H1 (cell line): ENCODE measurements at regions not wholly inside any gene's neighbourhood (a gene's known extent, or its start where the extent isn't known, plus 50 kb on each side); places are given as distances from the start of the nearest gene placed in this dataset.

ENCODE experiments used
- CTCF ChIA-PET: fragments of 300-600 bp; sonication (Branson Sonifier 250); formaldehyde crosslinking; loops from one replicate; lab custom pipeline; 2021; ENCODE audit not compliant: partially characterized antibody; lab: Charles Lee
- POLR2A ChIA-PET: fragments of 300-600 bp; sonication (Branson Sonifier 250); formaldehyde crosslinking; loops from one replicate; lab custom pipeline; 2021; ENCODE audit warnings: inconsistent platforms; ENCODE audit not compliant: partially characterized antibody; lab: Charles Lee
- DNase-seq, 2 experiments: peaks; one replicate each; pipeline versions ENCODE4 v3.0.0 to v3.0.0-alpha.2; 2010 to 2022; ENCODE audit warnings: low spot score in 2 of 2, low read depth in 1 of 2, mixed read lengths in 1 of 2
- FAIRE-seq: peaks from 2 replicates; lab custom pipeline; 2011; peaks lifted over from hg19 to GRCh38; lab: Jason Lieb, UNC
- H2AFZ ChIP-seq: 2 replicates; pipeline ENCODE4 v1.8.1; 2012; ENCODE audit warnings: low read length, inconsistent platforms
- H2AK5ac ChIP-seq: 2 replicates; pipeline ENCODE4 v1.6.1; 2013; ENCODE audit warnings: low read depth, low read length
- H2BK120ac ChIP-seq: replicated peaks from 2 replicates; pipeline ENCODE3; 2013; ENCODE audit warnings: low read depth, low read length, inconsistent platforms
- H2BK12ac ChIP-seq: 2 replicates; pipeline ENCODE4 v1.6.1; 2013; ENCODE audit warnings: low read depth, low read length
- H2BK15ac ChIP-seq: 2 replicates; pipeline ENCODE4 v1.6.1; 2013; ENCODE audit warnings: low read length
- H2BK20ac ChIP-seq: 2 replicates; pipeline ENCODE4 v1.6.1; 2013; ENCODE audit warnings: low read length
- H2BK5ac ChIP-seq: 2 replicates; pipeline ENCODE4 v1.6.1; 2013; ENCODE audit warnings: low read depth, low read length
- H3K14ac ChIP-seq: 2 replicates; pipeline ENCODE4 v1.6.1; 2013; ENCODE audit warnings: inconsistent platforms; ENCODE audit not compliant: insufficient read length
- H3K18ac ChIP-seq: 2 replicates; pipeline ENCODE4 v1.6.1; 2013; ENCODE audit warnings: low read length; ENCODE audit errors: extremely low read depth
- H3K23ac ChIP-seq: 2 replicates; pipeline ENCODE4 v1.6.1; 2013; ENCODE audit warnings: inconsistent platforms; ENCODE audit not compliant: insufficient read length
- H3K23me2 ChIP-seq: 2 replicates; pipeline ENCODE4 v1.6.1; 2013; ENCODE audit warnings: low read depth, low read length
- H3K27ac ChIP-seq: 2 replicates; pipeline ENCODE4 v1.6.1; 2011; ENCODE audit warnings: low read depth, low read length, inconsistent platforms
- H3K27me3 ChIP-seq, 4 experiments: replicated peaks in 1 of 4; 1 replicate in 1 of 4; 2 replicates in 3 of 4; pipeline versions ENCODE4 v1.6.1 to v1.8.1; 2011 to 2013; ENCODE audit warnings: low read length in 3 of 4, mild to moderate bottlenecking in 3 of 4, inconsistent platforms in 2 of 4, mixed read lengths in 2 of 4, moderate library complexity in 1 of 4; ENCODE audit not compliant: control insufficient read depth in 3 of 4, insufficient read depth in 3 of 4; ENCODE audit errors: extremely low read depth in 1 of 4
- H3K36me3 ChIP-seq, 4 experiments: 2 replicates each; pipeline versions ENCODE4 v1.6.1 to v1.8.1; 2011 to 2013; ENCODE audit warnings: mild to moderate bottlenecking in 4 of 4, low read length in 3 of 4, moderate library complexity in 2 of 4, control low read depth in 1 of 4, inconsistent platforms in 1 of 4; ENCODE audit not compliant: insufficient read depth in 4 of 4, control insufficient read depth in 2 of 4
- H3K4ac ChIP-seq: replicated peaks from 2 replicates; pipeline ENCODE3; 2013; ENCODE audit warnings: low read length, low read depth, mixed read lengths, inconsistent platforms; ENCODE audit not compliant: insufficient read length
- H3K4me1 ChIP-seq, 4 experiments: replicated peaks in 1 of 4; 1 replicate in 1 of 4; 2 replicates in 3 of 4; pipeline versions ENCODE4 v1.6.1 to v1.8.1; 2011 to 2013; ENCODE audit warnings: low read length in 3 of 4, inconsistent platforms in 2 of 4, mixed read lengths in 1 of 4; ENCODE audit not compliant: insufficient read depth in 4 of 4, control insufficient read depth in 3 of 4
- H3K4me2 ChIP-seq, 2 experiments: 2 replicates each; pipeline versions ENCODE4 v1.6.1 to v1.8.1; 2011 to 2013; ENCODE audit warnings: low read depth in 2 of 2, low read length in 2 of 2, control low read depth in 1 of 2, inconsistent platforms in 1 of 2, mild to moderate bottlenecking in 1 of 2; ENCODE audit not compliant: insufficient read depth in 1 of 2
- H3K4me3 ChIP-seq, 4 experiments: fragments of 200-600, 300-600 bp in 1 of 4; sonication (generic), shearing (Covaris generic), sonication (Bioruptor Twin) in 1 of 4; 2 replicates each; pipeline versions ENCODE4 v1.5.1 to v1.8.1; 2011 to 2016; ENCODE audit warnings: low read length in 4 of 4, low read depth in 3 of 4, control low read depth in 2 of 4, inconsistent platforms in 2 of 4, mild to moderate bottlenecking in 2 of 4, mixed read lengths in 1 of 4, moderate library complexity in 1 of 4; ENCODE audit not compliant: insufficient read depth in 2 of 4; ENCODE audit errors: extremely low read depth in 1 of 4
- H3K56ac ChIP-seq: replicated peaks from 2 replicates; pipeline ENCODE3; 2013; ENCODE audit warnings: low read depth, mild to moderate bottlenecking, mixed read lengths, low read length, inconsistent platforms; ENCODE audit not compliant: insufficient read length
- H3K79me1 ChIP-seq: 2 replicates; pipeline ENCODE4 v1.6.1; 2013; ENCODE audit warnings: low read depth, low read length, control low read depth
- H3K79me2 ChIP-seq, 2 experiments: 2 replicates each; pipeline versions ENCODE4 v1.6.1 to v1.8.1; 2012 to 2013; ENCODE audit warnings: low read length in 2 of 2, mild to moderate bottlenecking in 2 of 2, inconsistent platforms in 1 of 2; ENCODE audit not compliant: insufficient read depth in 2 of 2, control insufficient read depth in 1 of 2
- H3K9ac ChIP-seq, 4 experiments: replicated peaks in 1 of 4; 1 replicate in 1 of 4; 2 replicates in 3 of 4; pipeline versions ENCODE4 v1.6.1 to v1.8.1; 2011 to 2013; ENCODE audit warnings: low read depth in 3 of 4, low read length in 3 of 4, control low read depth in 2 of 4, mild to moderate bottlenecking in 2 of 4, moderate library complexity in 2 of 4, inconsistent platforms in 1 of 4; ENCODE audit errors: extremely low read depth in 1 of 4
- H3K9me3 ChIP-seq, 2 experiments: 2 replicates each; pipeline versions ENCODE4 v1.6.1 to v1.8.1; 2012 to 2013; ENCODE audit warnings: mild to moderate bottlenecking in 2 of 2, moderate library complexity in 2 of 2, control low read depth in 1 of 2, inconsistent platforms in 1 of 2, low read depth in 1 of 2, low read length in 1 of 2, mixed read lengths in 1 of 2; ENCODE audit not compliant: insufficient read depth in 2 of 2
- H4K20me1 ChIP-seq, 2 experiments: replicated peaks in 1 of 2; 2 replicates each; pipeline versions ENCODE3 to v1.8.1; 2011 to 2013; ENCODE audit warnings: inconsistent platforms in 2 of 2, low read length in 2 of 2, mild to moderate bottlenecking in 1 of 2; ENCODE audit not compliant: insufficient read depth in 2 of 2, control insufficient read depth in 1 of 2
- H4K5ac ChIP-seq: 2 replicates; pipeline ENCODE4 v1.6.1; 2013; ENCODE audit warnings: low read length, low read depth, mixed read lengths, inconsistent platforms; ENCODE audit not compliant: insufficient read length
- H4K8ac ChIP-seq: 2 replicates; pipeline ENCODE4 v1.8.0; 2013; ENCODE audit warnings: mild to moderate bottlenecking, moderate library complexity, low read length, inconsistent platforms; ENCODE audit not compliant: insufficient read depth; ENCODE audit errors: extremely low read depth
- H4K91ac ChIP-seq: replicated peaks from 2 replicates; pipeline ENCODE3; 2013; ENCODE audit warnings: low read length, mixed read lengths, inconsistent platforms; ENCODE audit not compliant: insufficient read length
- GTF2F1 ChIP-seq: IDR thresholded peaks from 2 replicates; pipeline ENCODE4 v1.6.1; 2012; ENCODE audit warnings: low read depth, low read length, improper control_type of control experiment, borderline replicate concordance
- JUN ChIP-seq: IDR thresholded peaks from 2 replicates; pipeline ENCODE4 v1.6.1; 2011; ENCODE audit warnings: low read depth, mild to moderate bottlenecking, improper control_type of control experiment, low read length
- KDM1A ChIP-seq: fragments of 200-600, 300-600 bp; sonication (generic); IDR thresholded peaks from 2 replicates; pipeline ENCODE4 v1.7.1; 2016; ENCODE audit warnings: mild to moderate bottlenecking, low read length, borderline replicate concordance
- KDM5A ChIP-seq: fragments of 200-600 bp; IDR thresholded peaks from 2 replicates; pipeline ENCODE4 v1.7.1; 2012; ENCODE audit warnings: mild to moderate bottlenecking, low read length, inconsistent platforms, mixed read lengths
- NANOG ChIP-seq: IDR thresholded peaks from 2 replicates; pipeline ENCODE4 v1.6.1; 2011; ENCODE audit warnings: low read length, low read depth, mild to moderate bottlenecking, inconsistent platforms; ENCODE audit not compliant: insufficient read depth, poor library complexity, severe bottlenecking
- YY1 ChIP-seq: IDR thresholded peaks from 2 replicates; pipeline ENCODE4 v1.6.1; 2011; ENCODE audit warnings: low read depth, mild to moderate bottlenecking, low read length
- WGBS, 2 experiments: shearing (Covaris generic) in 1 of 2; methylation state at CpG; one replicate each; pipeline versions ENCODE4 v1.1.6 to v1.1.7; 2013 to 2015; ENCODE audit warnings: low lambda C conversion rate in 2 of 2, mixed read lengths in 2 of 2, inconsistent platforms in 1 of 2, low coverage in 1 of 2, missing lambda C conversion rate in 1 of 2; ENCODE audit not compliant: insufficient replicate concordance in 2 of 2, insufficient coverage in 1 of 2, insufficient read length in 1 of 2; ENCODE audit errors: extremely low coverage in 1 of 2, missing lambda C conversion rate in 1 of 2; 5-methylcytosine and 5-hydroxymethylcytosine counted together

DNA sequence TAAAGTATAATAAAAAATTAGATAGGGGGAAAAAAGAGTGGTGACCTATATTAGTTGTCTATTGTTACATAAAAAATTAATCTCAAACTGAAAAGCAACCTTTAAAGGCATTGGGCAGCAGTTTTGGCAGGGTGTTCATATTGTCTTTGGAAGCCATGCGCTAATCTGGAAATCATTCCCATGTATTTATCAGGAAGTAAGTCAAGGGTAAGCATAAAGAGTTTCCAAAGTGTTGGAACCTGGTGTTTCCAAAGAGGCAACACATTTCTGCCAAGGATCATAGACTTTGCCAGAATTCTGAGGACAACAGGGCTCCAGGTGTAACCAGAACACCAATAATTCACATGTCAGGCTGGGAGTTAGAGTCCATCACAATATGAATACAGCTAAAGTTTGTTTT is 55.7 kb upstream of the EGFR start:
- 100% methylated on average over 1 of the region's 1 CpG; no CpG with 5 or more reads in 1 of the 2 experiments for WGBS, 2 experiments
- no peak for TF ChIP-seq GTF2F1
- no peak for TF ChIP-seq JUN
- no peak for TF ChIP-seq KDM1A
- TF ChIP-seq NANOG = no peak
- no peak for TF ChIP-seq KDM5A
- TF ChIP-seq YY1 = no peak

More for the DNA sequence above, 55.7 kb upstream of the EGFR start:
- Histone ChIP-seq H2BK12ac (no peak overlapping the region), H3K79me2 (no peaks in the 10 kb centered on the region), H3K4ac (no peak overlapping the region), H4K5ac (no peak overlapping the region), H3K79me1 (no peaks in the 10 kb centered on the region), H4K20me1 (no peaks in the 10 kb centered on the region), H3K4me1 (no peaks in the 10 kb centered on the region), H3K9ac (no peak overlapping the region), H3K23me2 (no peaks in the 10 kb centered on the region), H2BK5ac (no peak overlapping the region), H3K23ac (no peak overlapping the region), H2AFZ (no peak overlapping the region), H2BK15ac (no peak overlapping the region), H2BK120ac (no peak overlapping the region), H3K14ac (no peak overlapping the region), H2BK20ac (no peak overlapping the region), H4K8ac (no peak overlapping the region), H3K56ac (no peak overlapping the region), H3K4me2 (no peak overlapping the region), H3K36me3 (no peaks in the 10 kb centered on the region), H3K27me3 (no peaks in the 10 kb centered on the region), H3K18ac (no peak overlapping the region), H3K9me3 (no peaks in the 10 kb centered on the region), H3K27ac (no peak overlapping the region), H3K4me3 (no peak overlapping the region), H2AK5ac (no peak overlapping the region), H4K91ac (no peak overlapping the region)
- DNase-seq = no peak
- FAIRE-seq = no peak
- CTCF ChIA-PET = interaction anchor here (1.3 kb wide), 1 partner anchor 145 kb away, joined by 3 read pairs; no protein-coding TSS in a partner anchor
- POLR2A ChIA-PET = no interaction called here
